ENCODE measurements at regions not wholly inside any gene's neighbourhood (a gene's known extent, or its start where the extent isn't known, plus 50 kb on each side); places are given as distances from the start of the nearest gene placed in this dataset.

- peak overlapping the region; percentile 58 for H3K4me3 ChIP-seq (ENCODE audit: low read length)
- no peak for TF ChIP-seq CTCF (conservative IDR thresholded peaks at IDR 0.05; ENCODE audit: low read depth, low read length)
- DNase-seq (ENCODE audit: low read depth), result no peak
Measured at GRCh38 chr5:54884195-54884536, 101.2 kb downstream of the ESM1 start.

GRCh38 chr5:54883374-54884194, 101.8 kb downstream of the ESM1 start:
- no peak for TF ChIP-seq CTCF (conservative IDR thresholded peaks at IDR 0.05; ENCODE audit: low read depth, low read length)
- peak overlapping the region; percentile 58 for H3K4me3 ChIP-seq (ENCODE audit: low read length)
- DNase-seq (ENCODE audit: low read depth), result no peak

- TF ChIP-seq CTCF (conservative IDR thresholded peaks at IDR 0.05; ENCODE audit: low read depth, low read length), result no peak
- DNase-seq (ENCODE audit: low read depth), result no peak
- H3K4me3 ChIP-seq (ENCODE audit: low read length), result no peak overlapping the region
Measured at GRCh38 chr5:54882841-54883240, 102.6 kb downstream of the ESM1 start.

- H3K4me3 ChIP-seq (ENCODE audit: low read length), result no peak overlapping the region
- DNase-seq (ENCODE audit: low read depth), result no peak
- TF ChIP-seq CTCF (conservative IDR thresholded peaks at IDR 0.05; ENCODE audit: low read depth, low read length), result no peak
Measured at GRCh38 chr5:54882101-54882500, 103.3 kb downstream of the ESM1 start.

- no peak for TF ChIP-seq CTCF (conservative IDR thresholded peaks at IDR 0.05; ENCODE audit: low read depth, low read length)
- no peak for DNase-seq (ENCODE audit: low read depth)
- H3K4me3 ChIP-seq (ENCODE audit: low read length), result no peak overlapping the region
Measured at GRCh38 chr5:54881286-54882005, 103.9 kb downstream of the ESM1 start.

- DNase-seq (ENCODE audit: low read depth), result no peak
- TF ChIP-seq CTCF (conservative IDR thresholded peaks at IDR 0.05; ENCODE audit: low read depth, low read length), result no peak
- H3K4me3 ChIP-seq (ENCODE audit: low read length), result no peak overlapping the region
Measured at GRCh38 chr5:54876976-54877375, 108.4 kb downstream of the ESM1 start.

GRCh38 chr5:54876556-54876955, 108.8 kb downstream of the ESM1 start:
- TF ChIP-seq CTCF (conservative IDR thresholded peaks at IDR 0.05; ENCODE audit: low read depth, low read length), result no peak
- no peak for DNase-seq (ENCODE audit: low read depth)
- no peak overlapping the region for H3K4me3 ChIP-seq (ENCODE audit: low read length)

All from retinal pigment epithelial cell (primary cell).